NCI-H526 (cell line): ENCODE measurements at regions not wholly inside any gene's neighbourhood (a gene's known extent, or its start where the extent isn't known, plus 50 kb on each side); places are given as distances from the start of the nearest gene placed in this dataset.
"Not testable (repeated sequence)": the region's sequence is repeated elsewhere in the genome, so short reads cannot be mapped to it uniquely, and the experiment has no call there.

Experiments
- DNase-seq, 2 experiments: peaks; one replicate each; lab custom pipeline; 2025; lab: John Stamatoyannopoulos, UW

DNA sequence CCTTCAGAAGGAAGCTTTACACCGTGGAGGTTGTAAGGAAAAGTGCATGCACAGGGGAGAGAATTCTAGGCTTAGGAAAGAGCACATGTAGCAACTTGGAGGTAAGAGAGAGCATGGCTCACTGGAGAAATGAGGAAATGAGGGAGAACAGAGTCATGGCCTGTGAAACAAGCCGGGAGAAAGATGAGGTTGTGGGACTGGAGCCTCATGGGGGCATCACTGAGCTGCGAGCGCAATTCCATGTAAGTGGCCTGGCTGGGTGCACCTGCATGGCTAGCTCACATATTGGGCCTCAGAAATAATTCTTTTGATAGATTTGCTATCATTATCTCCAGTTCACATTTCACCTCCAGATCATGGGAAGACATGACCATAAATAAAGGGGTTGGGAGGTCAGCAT lies 785.5 kb upstream of the RAB6C start:
- peak in 1 of 2 experiments; percentile 27 for DNase-seq

DNA sequence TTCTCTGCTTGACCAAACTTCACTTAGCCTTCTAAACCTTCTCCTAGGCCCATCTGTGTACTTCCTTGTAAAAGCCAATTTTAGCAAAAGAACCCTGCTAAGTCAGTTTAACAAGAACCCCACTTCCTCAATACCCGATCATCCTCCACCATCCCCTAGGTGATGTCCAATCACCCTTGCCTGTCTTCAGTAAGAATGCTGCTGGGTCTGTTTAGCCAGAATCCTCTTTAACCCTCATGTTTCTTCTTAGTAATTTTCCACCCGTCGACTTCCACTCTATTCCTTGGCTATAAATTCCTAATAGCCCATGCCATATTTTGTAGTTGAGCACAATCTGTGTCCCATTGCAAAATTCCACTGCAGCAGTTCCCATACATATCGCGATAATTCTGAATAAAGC lies 780.0 kb upstream of the RAB6C start:
- no peak for DNase-seq

DNA sequence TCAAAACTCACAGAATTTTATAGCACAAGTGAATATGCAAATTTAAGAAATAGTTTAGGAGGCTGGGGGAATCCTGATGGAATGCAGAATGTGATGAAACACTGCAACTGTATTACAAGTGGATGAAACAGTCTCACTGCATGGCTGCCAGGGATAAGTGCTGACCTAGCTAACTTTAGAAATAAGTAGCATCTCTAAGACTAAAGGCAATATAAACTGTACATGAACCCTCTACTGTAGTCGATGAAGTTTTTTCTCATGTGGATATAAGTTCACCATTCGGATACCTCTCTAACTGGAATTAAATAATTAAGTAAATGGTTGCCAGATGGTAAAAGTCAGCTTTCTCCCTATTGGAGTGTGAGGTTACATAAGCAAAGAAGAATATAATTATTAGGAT lies 777.8 kb upstream of the RAB6C start:
- no peak for DNase-seq

DNA sequence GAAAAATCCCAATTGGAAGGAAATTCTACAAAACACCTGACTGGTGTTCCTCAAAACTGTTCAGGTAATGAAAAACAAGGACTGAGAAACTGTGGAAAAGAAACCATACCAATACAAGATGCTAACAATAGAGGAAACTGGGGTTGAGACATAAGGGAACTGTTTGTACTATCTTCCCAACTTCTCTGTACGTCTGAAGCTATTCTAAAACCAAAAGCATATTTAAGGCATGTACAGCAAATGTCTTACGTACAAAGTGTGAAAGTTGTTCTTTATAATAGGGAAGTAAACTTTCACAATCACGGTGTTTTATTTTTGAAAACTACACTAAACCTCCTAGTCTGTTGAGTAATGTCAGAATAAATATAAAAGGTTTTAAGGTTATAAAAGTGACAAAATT lies 776.1 kb upstream of the RAB6C start:
- DNase-seq: no peak

DNA sequence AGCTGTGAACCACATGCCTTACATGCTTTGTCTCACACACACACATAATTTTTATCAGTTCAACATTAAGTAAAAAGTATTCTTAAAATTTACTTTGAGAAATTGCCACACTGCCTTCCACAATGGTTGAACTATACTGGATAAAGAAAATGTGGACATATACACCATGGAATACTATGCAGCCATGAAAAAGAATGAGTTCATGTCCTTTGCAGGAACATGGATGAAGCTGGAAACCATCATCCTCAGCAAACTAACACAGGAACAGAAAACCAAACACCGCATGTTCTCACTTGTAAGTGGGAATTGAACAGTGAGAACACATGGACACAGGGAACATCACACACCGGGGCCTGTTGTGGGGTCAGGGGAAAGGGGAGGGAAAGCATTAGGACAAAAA lies 774.9 kb upstream of the RAB6C start:
- not testable (repeated sequence) for DNase-seq

DNA sequence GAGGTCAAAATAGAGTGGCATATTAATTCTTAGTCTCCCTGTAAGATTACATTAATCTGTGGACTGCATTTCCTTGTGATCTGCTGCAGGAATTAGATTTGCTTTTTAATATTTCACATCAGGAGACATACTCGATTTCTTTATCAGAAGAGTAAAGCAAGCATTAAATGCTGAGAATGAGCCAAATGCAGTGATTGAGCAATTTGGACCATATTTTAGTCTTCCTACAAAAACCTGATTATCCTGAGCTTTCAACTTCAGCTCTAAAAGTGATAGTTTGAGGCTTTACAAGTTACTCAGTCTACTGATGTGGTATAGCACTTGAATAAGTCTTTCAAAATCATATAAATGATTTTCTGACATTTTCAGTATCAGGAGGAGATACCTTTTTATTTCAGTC lies 774.3 kb upstream of the RAB6C start:
- no peak for DNase-seq

DNA sequence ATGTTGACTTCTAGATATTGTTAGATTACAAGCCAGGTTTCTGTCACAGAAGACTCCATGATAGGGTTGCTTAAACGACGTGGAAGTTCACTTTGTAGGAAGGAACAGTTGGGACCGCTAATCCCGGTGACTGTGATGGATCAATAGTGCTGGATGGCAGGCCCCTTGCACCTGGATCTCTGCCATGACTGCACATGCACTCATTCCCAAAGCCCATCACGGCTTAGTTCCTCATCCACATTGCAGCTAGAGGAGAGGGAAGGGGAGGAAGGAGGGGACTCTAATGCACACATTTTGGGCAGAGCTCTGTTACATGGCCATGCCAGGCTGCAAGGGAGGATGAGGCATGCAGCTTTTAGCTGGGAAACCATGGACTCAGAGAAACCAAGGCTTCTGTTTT lies 773.7 kb upstream of the RAB6C start:
- no peak for DNase-seq

DNA sequence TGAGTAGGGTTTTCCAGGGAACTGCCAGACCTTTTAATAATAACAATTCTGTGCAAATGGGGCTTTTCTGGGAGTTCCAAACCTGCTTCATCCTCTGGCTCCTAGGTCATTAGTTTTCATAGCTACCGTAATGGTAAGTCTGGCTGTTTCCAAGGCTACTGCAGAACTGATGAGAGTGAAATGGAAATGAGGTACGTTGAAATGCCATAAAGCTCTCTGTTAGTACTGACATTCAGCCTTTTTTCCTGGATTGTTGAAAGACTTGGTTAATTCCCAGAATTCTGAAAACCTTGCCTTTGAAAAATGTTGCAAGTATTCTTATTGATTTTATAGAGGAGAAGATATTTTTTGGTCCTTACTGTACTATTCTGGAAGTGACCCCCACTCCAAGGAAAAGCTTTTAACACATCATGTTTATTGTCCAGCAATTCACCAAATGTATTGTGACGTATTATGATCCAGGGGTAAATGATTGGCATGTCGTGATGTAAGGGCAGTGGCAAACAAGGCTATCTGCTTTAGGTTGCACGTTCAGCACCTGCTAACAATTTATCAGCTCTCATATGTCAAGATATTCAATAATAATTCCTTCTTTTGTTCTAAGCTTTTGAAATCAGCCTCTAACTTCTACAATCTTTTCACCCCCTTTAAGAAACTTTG lies 767.0 kb upstream of the RAB6C start:
- no peak for DNase-seq

DNA sequence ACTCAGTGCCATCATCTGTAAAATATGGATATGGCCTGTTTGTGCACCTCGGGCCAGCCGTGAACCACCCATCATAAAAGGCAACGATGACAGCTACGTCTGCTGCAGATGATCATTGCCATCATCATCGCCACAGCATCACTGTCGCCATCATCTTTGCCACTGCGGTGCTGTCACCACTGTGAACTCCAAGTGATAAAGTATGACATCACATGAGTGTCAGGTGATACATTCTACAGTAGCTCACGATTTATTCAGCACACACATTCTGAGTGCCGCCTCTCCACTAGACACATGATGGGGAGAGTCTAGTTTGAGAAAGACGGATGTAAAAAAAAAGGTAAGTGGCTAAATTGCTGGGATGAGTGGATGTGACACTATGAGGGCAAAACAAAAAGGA lies 755.4 kb upstream of the RAB6C start:
- DNase-seq: no peak

DNA sequence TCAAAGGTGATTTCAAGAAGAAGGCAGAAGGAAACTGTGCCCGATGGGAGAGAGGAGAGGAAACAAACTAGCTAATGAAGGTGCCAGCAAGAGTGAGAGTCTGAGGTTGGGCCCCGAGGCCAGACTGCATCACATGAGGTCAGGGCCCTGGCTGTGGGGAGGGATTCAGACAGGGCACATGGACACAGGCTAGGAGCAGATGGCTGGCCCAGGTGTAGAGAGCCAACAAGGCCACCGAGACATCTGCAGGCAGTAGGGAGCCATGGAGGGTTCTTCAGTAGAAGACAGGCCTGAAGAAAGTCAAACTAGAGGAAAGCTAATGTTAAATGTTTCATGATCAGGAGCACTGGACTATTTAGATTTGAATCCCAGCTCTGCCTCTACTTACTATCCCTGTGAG lies 755.0 kb upstream of the RAB6C start:
- DNase-seq: no peak

DNA sequence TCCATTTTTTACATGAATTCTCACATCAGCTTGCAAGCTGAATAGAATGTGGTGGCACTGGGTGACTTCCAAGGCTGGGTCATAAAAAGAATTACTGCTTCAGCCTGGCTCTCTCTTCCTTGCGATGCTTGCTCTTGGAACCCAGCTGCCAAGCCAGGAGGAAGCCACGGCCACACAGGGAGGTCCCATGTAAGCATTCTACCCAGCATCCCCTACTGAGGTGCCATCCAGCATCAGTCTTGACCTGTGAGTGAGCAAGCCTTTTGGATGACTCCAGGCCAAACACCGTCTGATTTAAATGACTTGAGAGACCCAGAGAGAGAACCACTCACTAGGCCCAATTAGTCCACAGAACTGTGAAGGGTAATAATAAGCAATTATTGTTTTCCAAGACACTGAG lies 750.3 kb upstream of the RAB6C start:
- no peak for DNase-seq

DNA sequence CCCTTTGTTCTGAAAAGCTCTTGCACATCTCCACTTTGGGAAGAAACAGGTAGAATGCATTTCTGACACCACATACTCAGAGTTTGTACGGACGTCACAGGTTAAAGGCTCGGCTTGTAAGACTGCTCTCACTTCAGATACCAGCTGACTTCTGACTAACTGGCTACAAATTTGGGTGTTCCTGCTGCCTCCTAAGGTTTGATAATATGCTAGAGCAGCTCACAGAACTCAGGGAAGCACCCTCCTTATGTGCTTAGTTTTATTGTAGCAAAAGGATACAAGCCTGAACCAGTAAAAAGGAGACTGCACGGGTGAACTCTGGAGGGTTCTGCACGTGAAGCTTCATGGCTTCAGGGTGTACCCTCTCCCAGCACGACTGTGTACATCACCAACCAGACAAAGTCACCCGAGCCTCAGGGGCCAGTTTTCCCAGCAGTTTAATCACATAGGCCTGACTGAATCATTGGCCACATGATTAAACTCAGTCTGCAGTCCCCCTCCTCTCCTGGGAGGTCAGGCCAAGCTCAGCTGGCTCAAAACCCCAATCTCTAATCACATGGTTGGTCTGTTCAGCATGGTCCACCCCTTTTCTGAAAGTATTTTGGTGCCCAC lies 749.5 kb upstream of the RAB6C start:
- DNase-seq: no peak

DNA sequence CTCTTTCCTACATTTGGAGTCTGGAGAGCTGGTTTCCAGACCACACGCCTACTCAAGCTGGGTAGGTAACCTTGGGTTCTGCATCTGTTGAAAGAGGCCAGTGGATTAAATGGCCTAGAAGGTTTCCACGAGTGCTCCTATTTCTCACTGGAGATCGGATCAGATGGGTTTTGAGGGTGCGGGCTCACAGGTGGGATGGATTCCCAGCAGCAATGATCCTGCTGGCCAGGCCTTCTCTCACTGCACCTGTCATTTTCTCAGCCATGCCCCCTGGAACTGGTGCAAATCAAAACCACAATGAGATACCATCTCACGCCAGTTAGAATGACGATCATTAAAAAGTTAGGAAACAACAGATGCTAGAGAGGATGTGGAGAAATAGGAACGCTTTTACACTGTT lies 747.5 kb upstream of the RAB6C start:
- no peak for DNase-seq

DNA sequence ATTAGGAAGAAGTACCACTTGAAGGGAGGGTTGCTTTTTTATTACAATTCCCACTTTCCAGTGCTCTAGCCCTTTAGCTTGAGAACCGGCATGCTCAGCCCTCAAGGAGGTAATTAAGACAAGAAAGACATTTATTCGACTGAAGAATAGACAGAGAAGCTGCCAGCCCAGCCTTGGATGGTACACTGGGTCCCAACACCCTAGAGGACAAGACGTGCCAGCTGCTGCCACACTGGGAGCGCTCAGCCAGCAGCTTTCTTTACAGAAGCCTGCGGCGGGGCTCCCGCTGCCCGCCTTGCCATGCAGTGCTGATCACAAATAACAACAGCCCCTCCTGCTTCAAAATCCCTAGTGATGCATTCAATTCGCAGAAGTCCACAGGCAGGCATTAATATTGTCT lies 746.3 kb upstream of the RAB6C start:
- DNase-seq: no peak

DNA sequence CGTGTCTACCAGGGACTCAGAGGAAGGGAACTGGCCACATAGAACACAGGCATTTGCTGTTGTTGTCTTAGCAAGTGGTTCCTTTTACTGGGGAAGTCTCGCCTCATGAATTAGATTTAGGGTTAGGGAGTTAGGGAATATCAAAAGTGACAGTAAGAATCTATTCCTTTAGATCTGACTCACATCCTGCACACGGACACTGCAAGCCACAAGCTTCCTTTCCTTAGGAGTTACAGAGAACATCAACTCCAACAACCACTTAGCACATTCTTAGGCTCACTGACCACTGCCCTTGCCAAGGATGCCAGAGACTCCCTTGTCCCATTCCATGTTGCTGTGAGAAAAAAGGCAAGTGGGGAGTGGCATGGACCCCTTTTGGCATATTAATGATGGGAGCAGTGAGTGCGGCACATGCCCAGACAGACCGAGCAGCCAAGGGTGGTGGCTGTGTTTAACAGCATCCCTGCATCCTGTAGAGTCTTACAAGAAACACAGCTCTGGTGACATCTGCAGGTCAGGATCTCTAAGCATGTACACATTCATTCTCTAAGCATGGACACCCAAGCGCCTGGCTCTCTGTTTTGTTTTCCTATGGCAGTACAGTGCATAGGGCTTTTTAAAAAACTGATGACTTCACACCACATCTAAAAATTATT lies 745.6 kb upstream of the RAB6C start:
- peak in 1 of 2 experiments; percentile 43 for DNase-seq

DNA sequence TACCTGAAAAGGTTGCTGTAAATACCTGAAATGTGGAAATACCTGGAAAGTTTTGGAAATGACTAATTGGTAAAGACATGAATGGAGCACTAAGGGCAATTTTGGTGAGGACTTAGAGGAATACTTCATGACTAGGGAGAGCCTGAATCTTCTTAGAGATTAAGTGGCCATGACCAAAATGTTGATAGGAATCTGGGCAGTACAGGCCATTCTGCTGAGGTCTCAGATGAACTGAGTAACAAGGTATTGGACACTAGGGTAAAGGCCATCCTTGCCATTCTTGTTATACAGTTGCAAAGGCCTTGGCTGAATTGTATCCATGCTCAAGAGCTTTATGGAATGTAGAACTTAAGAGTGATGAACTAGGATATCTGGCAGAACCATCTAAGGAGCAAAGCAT lies 742.9 kb upstream of the RAB6C start:
- DNase-seq: no peak

DNA sequence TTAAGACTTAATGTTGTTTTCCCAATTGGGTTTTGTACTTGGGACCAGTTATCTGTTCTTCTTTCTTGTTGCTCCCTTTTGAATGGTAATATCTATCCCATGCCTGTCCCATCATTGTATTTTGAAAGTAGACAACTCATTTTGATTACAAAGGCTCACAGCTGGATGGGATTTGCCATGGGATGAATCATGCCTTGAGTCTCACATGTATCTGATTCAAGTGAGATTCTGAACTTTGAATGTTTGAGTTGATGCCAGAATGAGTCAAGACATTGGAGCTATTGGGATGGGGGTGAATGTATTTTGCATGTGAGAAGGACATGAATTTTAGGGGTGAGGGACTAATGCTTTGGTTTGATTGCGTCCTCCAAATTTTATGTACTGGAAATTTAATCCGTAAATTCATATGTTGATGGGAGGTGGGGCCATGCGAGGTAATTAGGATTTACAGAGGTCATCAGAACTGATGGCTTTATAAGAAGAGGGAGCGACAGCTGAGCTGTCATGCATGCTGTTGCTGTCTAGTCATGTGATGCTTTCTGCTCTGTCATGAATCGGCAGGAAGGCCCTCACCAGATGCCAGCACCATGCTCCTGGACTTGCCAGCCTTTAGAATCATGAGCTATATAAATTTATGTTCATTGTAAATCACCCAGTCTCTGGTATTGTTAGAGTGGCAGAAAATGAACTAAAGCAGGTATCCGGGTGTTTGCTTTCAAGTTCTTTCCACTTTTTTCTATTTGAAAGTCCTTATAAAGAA lies 741.3 kb upstream of the RAB6C start:
- no peak for DNase-seq

DNA sequence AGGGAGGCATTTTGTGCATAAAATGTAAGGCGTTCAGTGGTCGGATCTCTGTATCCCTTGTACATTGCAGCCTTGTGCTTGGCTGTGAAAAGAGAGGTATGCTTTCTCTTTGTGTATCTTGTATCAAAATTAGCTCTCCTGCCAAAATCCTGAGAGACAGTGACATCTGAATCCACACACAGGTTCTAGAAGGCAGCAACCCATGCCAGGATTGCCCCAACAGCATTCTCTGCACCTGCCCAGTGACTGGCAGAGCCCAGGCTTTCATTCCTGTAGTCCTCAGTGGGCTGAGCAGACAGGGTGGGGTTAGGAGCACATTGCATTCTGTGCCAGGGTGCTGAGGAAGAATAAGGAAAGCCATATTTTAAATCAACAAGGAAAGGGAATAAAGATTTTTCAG lies 740.3 kb upstream of the RAB6C start:
- no peak for DNase-seq

DNA sequence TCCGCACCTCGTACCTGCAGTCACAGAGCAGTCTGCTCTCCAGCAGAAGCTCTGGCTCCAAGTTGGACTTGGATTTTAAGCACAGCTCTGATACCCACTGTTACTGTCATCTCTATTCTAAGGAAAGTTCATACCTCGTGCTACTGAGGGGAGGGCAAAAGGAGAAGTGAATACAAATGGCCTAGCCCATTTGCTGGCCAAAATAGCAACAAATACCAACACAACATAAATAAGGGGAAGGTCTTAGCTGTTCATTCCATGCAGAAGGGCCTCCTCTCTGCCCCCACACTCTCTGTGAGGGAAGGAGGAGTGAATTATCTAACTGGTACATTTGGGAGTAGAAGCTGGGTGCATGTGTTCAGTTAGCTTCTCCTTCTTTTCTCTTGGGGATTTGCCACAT lies 739.4 kb upstream of the RAB6C start:
- no peak for DNase-seq

DNA sequence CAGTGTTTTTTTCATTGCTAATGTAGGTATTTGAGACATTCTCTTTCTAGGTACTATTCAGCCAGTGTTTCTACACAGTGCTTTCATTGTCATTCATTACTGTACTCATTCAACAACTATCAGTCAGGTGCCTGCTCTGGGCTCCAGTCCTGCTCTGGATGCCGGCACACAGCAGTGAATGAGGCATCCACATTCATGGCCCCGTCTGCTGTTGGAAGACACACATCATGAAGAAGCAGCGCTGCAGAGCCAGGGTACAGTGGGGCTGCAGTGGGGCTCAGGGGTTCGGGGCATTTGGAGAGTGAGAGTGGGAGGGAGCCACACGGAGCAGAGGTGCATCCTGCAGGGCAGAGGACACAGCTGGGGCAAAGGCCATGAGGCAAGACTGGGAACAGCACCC lies 737.2 kb upstream of the RAB6C start:
- DNase-seq: no peak

DNA sequence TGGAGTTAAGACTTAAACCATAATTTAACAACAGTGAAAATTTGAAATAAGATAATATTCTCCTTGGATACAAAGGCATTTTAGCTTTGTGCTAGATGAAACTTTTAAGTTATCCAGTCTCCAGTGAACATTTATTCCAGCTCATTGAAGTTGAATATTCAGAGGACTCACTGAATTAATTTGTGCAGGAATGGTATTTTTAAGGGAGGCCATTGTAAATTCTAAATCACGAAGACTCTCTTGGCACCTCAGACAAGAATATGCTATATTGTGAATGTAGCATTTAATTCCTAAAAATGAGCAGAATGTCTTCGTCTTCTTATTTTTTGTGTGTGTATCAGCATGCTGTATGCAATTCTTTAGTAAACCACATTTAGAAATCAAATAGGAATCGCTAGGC lies 731.7 kb upstream of the RAB6C start:
- DNase-seq: no peak

DNA sequence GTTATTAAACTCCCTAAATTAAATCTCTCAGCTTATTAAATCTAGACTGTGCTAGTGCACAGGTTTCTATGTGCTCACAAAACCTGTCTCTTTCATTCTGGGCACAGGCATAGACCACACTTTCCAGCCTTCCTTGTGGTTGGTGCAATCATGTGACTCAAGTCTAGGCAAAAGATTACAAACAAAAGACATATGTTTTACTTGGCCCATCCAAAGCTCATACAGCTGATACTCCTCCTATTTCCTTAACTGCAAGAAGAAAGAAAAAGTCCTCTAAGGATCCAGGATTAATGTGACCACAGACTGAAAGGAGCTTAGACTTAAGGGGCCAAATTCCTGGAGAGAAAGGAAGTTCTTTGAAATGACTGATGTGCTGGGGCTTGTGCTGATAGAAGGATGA lies 731.3 kb upstream of the RAB6C start:
- DNase-seq: no peak
